ENCODE measurements at regions not wholly inside any gene's neighbourhood (a gene's known extent, or its start where the extent isn't known, plus 50 kb on each side); places are given as distances from the start of the nearest gene placed in this dataset.

GRCh38 chr1:170790651-170791071 is 126.7 kb downstream of the PRRX1 start:
- no peak for TF ChIP-seq POLR2A (IDR thresholded peaks at IDR 0.05; ENCODE audit: low read depth, low read length)
- TF ChIP-seq TAF1 (IDR thresholded peaks at IDR 0.05; ENCODE audit: borderline replicate concordance, low read depth, low read length), result no peak
- TF ChIP-seq POLR2AphosphoS5 (IDR thresholded peaks at IDR 0.05; ENCODE audit: low read depth, low read length), result no peak

Data from GM12892 (cell line).